ENCODE measurements at regions not wholly inside any gene's neighbourhood (a gene's known extent, or its start where the extent isn't known, plus 50 kb on each side); places are given as distances from the start of the nearest gene placed in this dataset.

- H3K9ac ChIP-seq (ENCODE audit: low read length in 5 of 5) = no peak overlapping the region
Measured at GRCh38 chr13:87736849-87737385, 65.7 kb downstream of the SLITRK5 start.

GRCh38 chr13:87754097-87754496 lies 82.9 kb downstream of the SLITRK5 start:
- no peak overlapping the region for H3K4me3 ChIP-seq (ENCODE audit: low read depth in 1 of 5, low read length in 5 of 5)
- H3K36me3 ChIP-seq (ENCODE audit: control insufficient read depth in 5 of 5, insufficient read depth in 5 of 5, low read length in 5 of 5) = no peaks in the 10 kb centered on the region
- no peaks in the 10 kb centered on the region for H3K27me3 ChIP-seq (ENCODE audit: control insufficient read depth in 5 of 5, insufficient read depth in 4 of 5, low read length in 5 of 5)
- no peaks in the 10 kb centered on the region for H3K4me1 ChIP-seq (ENCODE audit: control insufficient read depth in 5 of 5, insufficient read depth in 5 of 5, low read length in 5 of 5)
- H3K27ac ChIP-seq (ENCODE audit: low read depth, low read length) = no peak overlapping the region
- H3K9ac ChIP-seq (ENCODE audit: low read length in 5 of 5) = no peak overlapping the region
- H3K9me3 ChIP-seq (ENCODE audit: control insufficient read depth in 5 of 5, low read length in 5 of 5) = no peaks in the 10 kb centered on the region

More at GRCh38 chr13:87736849-87737385, 65.7 kb downstream of the SLITRK5 start:
- Histone ChIP-seq H3K27ac (ENCODE audit: low read depth, low read length) (no peak overlapping the region), H3K9me3 (ENCODE audit: control insufficient read depth in 5 of 5, low read length in 5 of 5) (no peaks in the 10 kb centered on the region), H3K27me3 (ENCODE audit: control insufficient read depth in 5 of 5, insufficient read depth in 4 of 5, low read length in 5 of 5) (no peaks in the 10 kb centered on the region), H3K36me3 (ENCODE audit: control insufficient read depth in 5 of 5, insufficient read depth in 5 of 5, low read length in 5 of 5) (no peaks in the 10 kb centered on the region), H3K4me1 (ENCODE audit: control insufficient read depth in 5 of 5, insufficient read depth in 5 of 5, low read length in 5 of 5) (no peaks in the 10 kb centered on the region), H3K4me3 (ENCODE audit: low read depth in 1 of 5, low read length in 5 of 5) (no peak overlapping the region)

GRCh38 chr13:87769445-87769844 lies 98.3 kb downstream of the SLITRK5 start:
- peaks cover 0 to 2% (median 0%) of the 10 kb centered on the region in 5 donors for H3K27me3 ChIP-seq (ENCODE audit: control insufficient read depth in 5 of 5, insufficient read depth in 4 of 5, low read length in 5 of 5)
- no peaks in the 10 kb centered on the region for H3K36me3 ChIP-seq (ENCODE audit: control insufficient read depth in 5 of 5, insufficient read depth in 5 of 5, low read length in 5 of 5)
- H3K4me1 ChIP-seq (ENCODE audit: control insufficient read depth in 5 of 5, insufficient read depth in 5 of 5, low read length in 5 of 5) = no peaks in the 10 kb centered on the region
- H3K9me3 ChIP-seq (ENCODE audit: control insufficient read depth in 5 of 5, low read length in 5 of 5) = no peaks in the 10 kb centered on the region
- H3K27ac ChIP-seq (ENCODE audit: low read depth, low read length) = no peak overlapping the region
- no peak overlapping the region for H3K4me3 ChIP-seq (ENCODE audit: low read depth in 1 of 5, low read length in 5 of 5)
- no peak overlapping the region for H3K9ac ChIP-seq (ENCODE audit: low read length in 5 of 5)

- Histone ChIP-seq H3K4me1 (ENCODE audit: control insufficient read depth in 5 of 5, insufficient read depth in 5 of 5, low read length in 5 of 5) (no peaks in the 10 kb centered on the region), H3K4me3 (ENCODE audit: low read depth in 1 of 5, low read length in 5 of 5) (no peak overlapping the region), H3K9ac (ENCODE audit: low read length in 5 of 5) (no peak overlapping the region)
Measured at GRCh38 chr13:87777387-87777786, 106.2 kb downstream of the SLITRK5 start.

GRCh38 chr13:87778128-87778527 lies 107.0 kb downstream of the SLITRK5 start:
- Histone ChIP-seq H3K36me3 (ENCODE audit: control insufficient read depth in 5 of 5, insufficient read depth in 5 of 5, low read length in 5 of 5) (no peaks in the 10 kb centered on the region), H3K4me3 (ENCODE audit: low read depth in 1 of 5, low read length in 5 of 5) (no peak overlapping the region), H3K27ac (ENCODE audit: low read depth, low read length) (no peak overlapping the region), H3K9me3 (ENCODE audit: control insufficient read depth in 5 of 5, low read length in 5 of 5) (no peaks in the 10 kb centered on the region), H3K4me1 (ENCODE audit: control insufficient read depth in 5 of 5, insufficient read depth in 5 of 5, low read length in 5 of 5) (no peaks in the 10 kb centered on the region), H3K27me3 (ENCODE audit: control insufficient read depth in 5 of 5, insufficient read depth in 4 of 5, low read length in 5 of 5) (no peaks in the 10 kb centered on the region), H3K9ac (ENCODE audit: low read length in 5 of 5) (no peak overlapping the region)

More at GRCh38 chr13:87777387-87777786, 106.2 kb downstream of the SLITRK5 start:
- H3K9me3 ChIP-seq (ENCODE audit: control insufficient read depth in 5 of 5, low read length in 5 of 5) = no peaks in the 10 kb centered on the region
- H3K36me3 ChIP-seq (ENCODE audit: control insufficient read depth in 5 of 5, insufficient read depth in 5 of 5, low read length in 5 of 5) = no peaks in the 10 kb centered on the region
- no peak overlapping the region for H3K27ac ChIP-seq (ENCODE audit: low read depth, low read length)
- H3K27me3 ChIP-seq (ENCODE audit: control insufficient read depth in 5 of 5, insufficient read depth in 4 of 5, low read length in 5 of 5) = no peaks in the 10 kb centered on the region

DNA sequence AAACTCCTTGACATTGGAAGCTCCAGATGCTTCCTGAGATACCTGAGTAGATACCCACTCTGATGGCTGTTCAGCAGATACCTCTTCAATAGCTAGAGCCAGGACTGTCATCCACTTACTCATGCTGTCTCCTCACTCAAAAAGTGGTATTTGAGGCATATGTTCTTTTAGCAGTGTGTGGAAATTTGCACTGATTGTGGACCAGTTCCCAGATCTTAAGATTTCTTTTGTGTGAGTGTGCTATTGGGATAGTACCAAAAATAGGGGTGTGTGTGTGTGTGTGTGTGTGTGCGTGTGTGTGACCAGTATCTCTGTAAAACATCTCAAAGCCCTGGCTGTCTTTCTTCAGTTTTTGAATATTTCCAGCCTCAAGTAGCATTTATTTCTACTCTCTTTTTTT lies 108.3 kb downstream of the SLITRK5 start:
- H3K4me1 ChIP-seq (ENCODE audit: control insufficient read depth in 5 of 5, insufficient read depth in 5 of 5, low read length in 5 of 5) = no peaks in the 10 kb centered on the region
- H3K9me3 ChIP-seq (ENCODE audit: control insufficient read depth in 5 of 5, low read length in 5 of 5) = no peaks in the 10 kb centered on the region
- no peak overlapping the region for H3K9ac ChIP-seq (ENCODE audit: low read length in 5 of 5)
- H3K27me3 ChIP-seq (ENCODE audit: control insufficient read depth in 5 of 5, insufficient read depth in 4 of 5, low read length in 5 of 5) = no peaks in the 10 kb centered on the region
- H3K27ac ChIP-seq (ENCODE audit: low read depth, low read length) = no peak overlapping the region
- no peak overlapping the region for H3K4me3 ChIP-seq (ENCODE audit: low read depth in 1 of 5, low read length in 5 of 5)
- no peaks in the 10 kb centered on the region for H3K36me3 ChIP-seq (ENCODE audit: control insufficient read depth in 5 of 5, insufficient read depth in 5 of 5, low read length in 5 of 5)

DNA sequence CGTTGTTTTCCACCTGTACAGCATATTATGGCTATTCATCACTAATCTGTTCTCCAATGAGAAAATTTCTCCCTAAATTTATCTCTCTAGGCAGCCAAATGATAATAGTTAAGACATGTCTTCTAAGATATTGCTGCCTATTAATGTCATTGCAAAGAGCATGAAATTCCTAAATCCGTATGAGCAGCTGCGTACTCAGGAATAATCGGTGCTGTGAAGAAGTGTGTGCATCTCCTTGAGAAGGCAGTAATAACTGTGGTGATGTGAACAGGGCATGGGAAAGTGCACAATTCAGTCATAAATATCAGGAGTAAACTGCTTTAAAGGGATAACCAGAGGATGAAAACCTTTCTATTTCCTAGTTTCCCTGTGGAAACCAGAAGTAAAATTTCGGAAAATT lies 112.2 kb downstream of the SLITRK5 start:
- Histone ChIP-seq H3K27ac (ENCODE audit: low read depth, low read length) (no peak overlapping the region), H3K9me3 (ENCODE audit: control insufficient read depth in 5 of 5, low read length in 5 of 5) (no peaks in the 10 kb centered on the region), H3K27me3 (ENCODE audit: control insufficient read depth in 5 of 5, insufficient read depth in 4 of 5, low read length in 5 of 5) (no peaks in the 10 kb centered on the region), H3K4me3 (ENCODE audit: low read depth in 1 of 5, low read length in 5 of 5) (no peak overlapping the region), H3K9ac (ENCODE audit: low read length in 5 of 5) (no peak overlapping the region), H3K36me3 (ENCODE audit: control insufficient read depth in 5 of 5, insufficient read depth in 5 of 5, low read length in 5 of 5) (no peaks in the 10 kb centered on the region), H3K4me1 (ENCODE audit: control insufficient read depth in 5 of 5, insufficient read depth in 5 of 5, low read length in 5 of 5) (no peaks in the 10 kb centered on the region)

- H3K4me3 ChIP-seq (ENCODE audit: low read depth in 1 of 5, low read length in 5 of 5) = no peak overlapping the region
- H3K9me3 ChIP-seq (ENCODE audit: control insufficient read depth in 5 of 5, low read length in 5 of 5) = peaks cover 0 to 3% (median 0%) of the 10 kb centered on the region in 5 donors
- H3K9ac ChIP-seq (ENCODE audit: low read length in 5 of 5) = no peak overlapping the region
- H3K27me3 ChIP-seq (ENCODE audit: control insufficient read depth in 5 of 5, insufficient read depth in 4 of 5, low read length in 5 of 5) = no peaks in the 10 kb centered on the region
- no peaks in the 10 kb centered on the region for H3K4me1 ChIP-seq (ENCODE audit: control insufficient read depth in 5 of 5, insufficient read depth in 5 of 5, low read length in 5 of 5)
- H3K27ac ChIP-seq (ENCODE audit: low read depth, low read length) = no peak overlapping the region
- no peaks in the 10 kb centered on the region for H3K36me3 ChIP-seq (ENCODE audit: control insufficient read depth in 5 of 5, insufficient read depth in 5 of 5, low read length in 5 of 5)
Measured at GRCh38 chr13:87788363-87788762, 117.2 kb downstream of the SLITRK5 start.

GRCh38 chr13:87792878-87793277 lies 121.7 kb downstream of the SLITRK5 start:
- no peak overlapping the region for H3K27ac ChIP-seq (ENCODE audit: low read depth, low read length)
- H3K4me3 ChIP-seq (ENCODE audit: low read depth in 1 of 5, low read length in 5 of 5) = no peak overlapping the region
- H3K4me1 ChIP-seq (ENCODE audit: control insufficient read depth in 5 of 5, insufficient read depth in 5 of 5, low read length in 5 of 5) = no peaks in the 10 kb centered on the region
- peaks cover 0 to 3% (median 0%) of the 10 kb centered on the region in 5 donors for H3K9me3 ChIP-seq (ENCODE audit: control insufficient read depth in 5 of 5, low read length in 5 of 5)
- no peak overlapping the region for H3K9ac ChIP-seq (ENCODE audit: low read length in 5 of 5)
- no peaks in the 10 kb centered on the region for H3K36me3 ChIP-seq (ENCODE audit: control insufficient read depth in 5 of 5, insufficient read depth in 5 of 5, low read length in 5 of 5)
- no peaks in the 10 kb centered on the region for H3K27me3 ChIP-seq (ENCODE audit: control insufficient read depth in 5 of 5, insufficient read depth in 4 of 5, low read length in 5 of 5)

GRCh38 chr13:87798536-87798935 lies 127.4 kb downstream of the SLITRK5 start:
- Histone ChIP-seq H3K4me3 (ENCODE audit: low read depth in 1 of 5, low read length in 5 of 5) (no peak overlapping the region), H3K9me3 (ENCODE audit: control insufficient read depth in 5 of 5, low read length in 5 of 5) (no peaks in the 10 kb centered on the region), H3K4me1 (ENCODE audit: control insufficient read depth in 5 of 5, insufficient read depth in 5 of 5, low read length in 5 of 5) (no peaks in the 10 kb centered on the region)

GRCh38 chr13:87810391-87810801 lies 139.2 kb downstream of the SLITRK5 start:
- H3K4me3 ChIP-seq (ENCODE audit: low read depth in 1 of 5, low read length in 5 of 5) = no peak overlapping the region
- no peaks in the 10 kb centered on the region for H3K27me3 ChIP-seq (ENCODE audit: control insufficient read depth in 5 of 5, insufficient read depth in 4 of 5, low read length in 5 of 5)
- H3K36me3 ChIP-seq (ENCODE audit: control insufficient read depth in 5 of 5, insufficient read depth in 5 of 5, low read length in 5 of 5) = no peaks in the 10 kb centered on the region
- H3K9ac ChIP-seq (ENCODE audit: low read length in 5 of 5) = no peak overlapping the region
- no peaks in the 10 kb centered on the region for H3K4me1 ChIP-seq (ENCODE audit: control insufficient read depth in 5 of 5, insufficient read depth in 5 of 5, low read length in 5 of 5)
- H3K27ac ChIP-seq (ENCODE audit: low read depth, low read length) = no peak overlapping the region
- H3K9me3 ChIP-seq (ENCODE audit: control insufficient read depth in 5 of 5, low read length in 5 of 5) = no peaks in the 10 kb centered on the region

More at GRCh38 chr13:87798536-87798935, 127.4 kb downstream of the SLITRK5 start:
- H3K9ac ChIP-seq (ENCODE audit: low read length in 5 of 5) = no peak overlapping the region
- H3K36me3 ChIP-seq (ENCODE audit: control insufficient read depth in 5 of 5, insufficient read depth in 5 of 5, low read length in 5 of 5) = no peaks in the 10 kb centered on the region
- H3K27ac ChIP-seq (ENCODE audit: low read depth, low read length) = no peak overlapping the region
- H3K27me3 ChIP-seq (ENCODE audit: control insufficient read depth in 5 of 5, insufficient read depth in 4 of 5, low read length in 5 of 5) = no peaks in the 10 kb centered on the region

Measured in subcutaneous abdominal adipose tissue (tissue), 5 donors.